MM.1S (cell line): ENCODE measurements at regions not wholly inside any gene's neighbourhood (a gene's known extent, or its start where the extent isn't known, plus 50 kb on each side); places are given as distances from the start of the nearest gene placed in this dataset.

Source experiments
- DNase-seq: peaks from one replicate; pipeline ENCODE4 v3.0.0-alpha.2; 2015
- H2AFZ ChIP-seq: fragments of 300-600 bp; sonication (generic); 2 replicates; pipeline ENCODE4 v1.6.0; 2016; ENCODE audit warnings: antibody characterized with exemption, low read length
- H3F3A ChIP-seq: fragments of 300-600 bp; sonication (generic); 2 replicates; pipeline ENCODE4 v1.6.1; 2016; ENCODE audit warnings: mild to moderate bottlenecking, antibody characterized with exemption, low read length, moderate library complexity, mixed read lengths; ENCODE audit not compliant: insufficient read depth
- H3K27ac ChIP-seq: fragments of 300-600 bp; sonication (generic); 2 replicates; pipeline ENCODE4 v1.5.1; 2016; ENCODE audit warnings: mild to moderate bottlenecking, low read length
- H3K27me3 ChIP-seq: fragments of 300-600 bp; sonication (generic); replicated peaks from 2 replicates; pipeline ENCODE4 v1.6.0; 2016; ENCODE audit warnings: low read length; ENCODE audit not compliant: insufficient read depth
- H3K36me3 ChIP-seq: fragments of 300-600 bp; sonication (generic); replicated peaks from 2 replicates; pipeline ENCODE4 v1.6.1; 2016; ENCODE audit warnings: mild to moderate bottlenecking, low read length, mixed read lengths; ENCODE audit not compliant: insufficient read depth
- H3K4me1 ChIP-seq: fragments of 300-600 bp; sonication (generic); 2 replicates; pipeline ENCODE4 v1.6.1; 2016; ENCODE audit warnings: low read length, mixed read lengths
- H3K4me2 ChIP-seq: fragments of 300-600 bp; sonication (generic); 2 replicates; pipeline ENCODE4 v1.6.0; 2016; ENCODE audit warnings: low read depth, low read length
- H3K4me3 ChIP-seq: fragments of 300-600 bp; sonication (generic); 2 replicates; pipeline ENCODE4 v1.5.1; 2016; ENCODE audit warnings: low read length, mixed read lengths
- H3K79me2 ChIP-seq: fragments of 300-600 bp; sonication (generic); 2 replicates; pipeline ENCODE4 v1.6.1; 2016; ENCODE audit warnings: mixed run types, low read length, mixed read lengths
- H3K9ac ChIP-seq: fragments of 300-600 bp; sonication (generic); 2 replicates; pipeline ENCODE4 v1.6.1; 2016; ENCODE audit warnings: low read length, mixed read lengths
- H3K9me2 ChIP-seq: fragments of 300-600 bp; sonication (generic); replicated peaks from 2 replicates; pipeline ENCODE4 v1.6.1; 2016; ENCODE audit warnings: mild to moderate bottlenecking, low read length, mixed read lengths; ENCODE audit not compliant: insufficient read depth
- H3K9me3 ChIP-seq: fragments of 300-600 bp; sonication (generic); replicated peaks from 2 replicates; pipeline ENCODE4 v1.6.1; 2016; ENCODE audit warnings: mild to moderate bottlenecking, low read length, mixed read lengths; ENCODE audit not compliant: insufficient read depth
- H4K20me1 ChIP-seq: fragments of 300-600 bp; sonication (generic); 2 replicates; pipeline ENCODE4 v1.6.1; 2016; ENCODE audit warnings: mild to moderate bottlenecking, low read length, moderate library complexity, mixed read lengths; ENCODE audit not compliant: insufficient read depth
- EZH2 ChIP-seq: fragments of 300-600 bp; sonication (generic); optimal IDR thresholded peaks from 2 replicates; pipeline ENCODE3; 2017; ENCODE audit warnings: low read depth, mild to moderate bottlenecking, antibody characterized with exemption, low read length, mixed read lengths
- EZH2phosphoT487 ChIP-seq: fragments of 300-600 bp; sonication (generic); IDR thresholded peaks from 2 replicates; pipeline ENCODE4 v1.6.1; 2018; ENCODE audit warnings: antibody characterized with exemption, low read length
- TF ChIP-seq, protein P1 (sequence below): fragments of 300-600 bp; sonication (generic); IDR thresholded peaks from 2 replicates; pipeline ENCODE4 v1.5.1; 2016; ENCODE audit warnings: antibody characterized with exemption, low read length, mixed read lengths

DNA sequence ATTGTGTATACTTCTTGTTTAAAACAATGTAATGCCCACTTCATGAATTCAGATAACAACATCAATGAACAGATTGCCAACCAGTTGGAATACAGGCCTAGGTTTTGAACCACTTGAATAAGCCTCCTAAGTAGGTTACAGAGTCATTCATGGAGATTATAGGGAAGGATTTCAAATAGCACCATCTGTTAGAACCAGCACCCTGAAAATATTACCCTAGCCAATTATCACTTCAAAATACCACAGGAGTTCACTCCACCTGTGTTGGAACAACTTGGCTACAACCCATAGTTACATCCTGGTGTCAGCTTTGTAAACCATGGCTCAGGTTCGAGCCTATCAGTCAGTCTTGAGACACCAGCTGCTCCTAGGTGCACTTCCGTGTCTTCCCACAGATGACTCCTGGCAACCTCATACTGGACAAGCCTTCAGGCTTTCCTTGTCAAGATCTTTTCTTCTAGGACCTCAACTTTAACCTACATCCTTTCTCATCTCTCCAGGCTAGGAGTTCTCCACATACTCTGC lies 350.0 kb downstream of the DEPDC1B start:
- no peak overlapping the region for H3K4me3 ChIP-seq
- DNase-seq: no peak
- H2AFZ ChIP-seq: no peak overlapping the region
- no peaks in the 10 kb centered on the region for H3K36me3 ChIP-seq
- TF ChIP-seq, protein P1, sequence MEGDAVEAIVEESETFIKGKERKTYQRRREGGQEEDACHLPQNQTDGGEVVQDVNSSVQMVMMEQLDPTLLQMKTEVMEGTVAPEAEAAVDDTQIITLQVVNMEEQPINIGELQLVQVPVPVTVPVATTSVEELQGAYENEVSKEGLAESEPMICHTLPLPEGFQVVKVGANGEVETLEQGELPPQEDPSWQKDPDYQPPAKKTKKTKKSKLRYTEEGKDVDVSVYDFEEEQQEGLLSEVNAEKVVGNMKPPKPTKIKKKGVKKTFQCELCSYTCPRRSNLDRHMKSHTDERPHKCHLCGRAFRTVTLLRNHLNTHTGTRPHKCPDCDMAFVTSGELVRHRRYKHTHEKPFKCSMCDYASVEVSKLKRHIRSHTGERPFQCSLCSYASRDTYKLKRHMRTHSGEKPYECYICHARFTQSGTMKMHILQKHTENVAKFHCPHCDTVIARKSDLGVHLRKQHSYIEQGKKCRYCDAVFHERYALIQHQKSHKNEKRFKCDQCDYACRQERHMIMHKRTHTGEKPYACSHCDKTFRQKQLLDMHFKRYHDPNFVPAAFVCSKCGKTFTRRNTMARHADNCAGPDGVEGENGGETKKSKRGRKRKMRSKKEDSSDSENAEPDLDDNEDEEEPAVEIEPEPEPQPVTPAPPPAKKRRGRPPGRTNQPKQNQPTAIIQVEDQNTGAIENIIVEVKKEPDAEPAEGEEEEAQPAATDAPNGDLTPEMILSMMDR: no peak
- TF ChIP-seq EZH2 (no peak), EZH2phosphoT487 (no peak)
- no peak overlapping the region for H3K27ac ChIP-seq
- H3K9ac ChIP-seq: no peak overlapping the region
- H3K4me2 ChIP-seq: no peak overlapping the region
- H3K9me2 ChIP-seq: no peaks in the 10 kb centered on the region
- H3K27me3 ChIP-seq: no peaks in the 10 kb centered on the region
- no peaks in the 10 kb centered on the region for H3K9me3 ChIP-seq
- no peaks in the 10 kb centered on the region for H4K20me1 ChIP-seq
- no peaks in the 10 kb centered on the region for H3K79me2 ChIP-seq
- H3K4me1 ChIP-seq: no peaks in the 10 kb centered on the region
- no peaks in the 10 kb centered on the region for H3F3A ChIP-seq

GRCh38 chr5:60346393-60346792 lies 353.6 kb downstream of the DEPDC1B start:
- H3K9me2 ChIP-seq: no peaks in the 10 kb centered on the region
- H3K36me3 ChIP-seq: no peaks in the 10 kb centered on the region
- H3F3A ChIP-seq: no peaks in the 10 kb centered on the region
- no peaks in the 10 kb centered on the region for H3K4me1 ChIP-seq
- no peak overlapping the region for H3K4me2 ChIP-seq
- H3K9me3 ChIP-seq: no peaks in the 10 kb centered on the region
- no peaks in the 10 kb centered on the region for H4K20me1 ChIP-seq
- H3K27me3 ChIP-seq: no peaks in the 10 kb centered on the region
- TF ChIP-seq, protein P1: no peak
- no peak for TF ChIP-seq EZH2phosphoT487
- TF ChIP-seq EZH2: no peak
- H3K9ac ChIP-seq: no peak overlapping the region
- H3K27ac ChIP-seq: no peak overlapping the region
- H2AFZ ChIP-seq: no peak overlapping the region
- no peak overlapping the region for H3K4me3 ChIP-seq
- DNase-seq: no peak
- H3K79me2 ChIP-seq: no peaks in the 10 kb centered on the region

GRCh38 chr5:60343102-60343501 lies 356.9 kb downstream of the DEPDC1B start:
- H3F3A ChIP-seq: no peaks in the 10 kb centered on the region
- no peak overlapping the region for H2AFZ ChIP-seq
- no peak overlapping the region for H3K4me2 ChIP-seq
- H3K27ac ChIP-seq: no peak overlapping the region
- H3K27me3 ChIP-seq: no peaks in the 10 kb centered on the region
- no peaks in the 10 kb centered on the region for H3K4me1 ChIP-seq
- H3K36me3 ChIP-seq: no peaks in the 10 kb centered on the region
- TF ChIP-seq, protein P1: no peak
- TF ChIP-seq EZH2phosphoT487 (no peak), EZH2 (no peak)
- H3K9me2 ChIP-seq: no peaks in the 10 kb centered on the region
- no peaks in the 10 kb centered on the region for H3K79me2 ChIP-seq
- no peaks in the 10 kb centered on the region for H3K9me3 ChIP-seq
- no peak overlapping the region for H3K9ac ChIP-seq
- no peak for DNase-seq
- no peaks in the 10 kb centered on the region for H4K20me1 ChIP-seq
- H3K4me3 ChIP-seq: no peak overlapping the region
